ENCODE measurements at regions not wholly inside any gene's neighbourhood (a gene's known extent, or its start where the extent isn't known, plus 50 kb on each side); places are given as distances from the start of the nearest gene placed in this dataset.

GRCh38 chr13:57918913-57919312, 287.4 kb downstream of the PCDH17 start:
- TF ChIP-seq CTCF (IDR thresholded peaks at IDR 0.05) (no peak), POLR2A (IDR thresholded peaks at IDR 0.05) (no peak)

Measured in Peyer's patch (tissue), 4 donors.